ENCODE measurements at regions not wholly inside any gene's neighbourhood (a gene's known extent, or its start where the extent isn't known, plus 50 kb on each side); places are given as distances from the start of the nearest gene placed in this dataset.

DNA sequence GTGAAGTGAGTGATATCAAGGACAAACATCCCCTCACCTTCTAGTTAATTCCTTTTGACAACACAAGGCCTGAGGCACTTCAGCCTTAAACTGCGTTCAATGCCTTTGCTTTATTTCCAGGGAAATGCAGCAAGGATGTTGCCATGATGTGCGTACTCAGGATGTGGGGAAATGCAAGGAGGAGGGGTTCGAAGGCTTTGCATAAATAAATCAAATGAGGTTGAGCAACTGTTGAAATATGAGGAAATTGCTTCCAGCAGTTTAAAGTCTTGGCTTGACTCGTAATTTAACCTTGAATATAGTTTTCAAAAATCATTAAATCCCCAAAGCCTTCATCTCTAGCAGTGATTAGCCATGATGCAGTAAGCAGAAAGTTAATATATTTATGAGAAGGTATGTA lies 81.8 kb upstream of the CCL2 start:
- TF ChIP-seq, protein P1, sequence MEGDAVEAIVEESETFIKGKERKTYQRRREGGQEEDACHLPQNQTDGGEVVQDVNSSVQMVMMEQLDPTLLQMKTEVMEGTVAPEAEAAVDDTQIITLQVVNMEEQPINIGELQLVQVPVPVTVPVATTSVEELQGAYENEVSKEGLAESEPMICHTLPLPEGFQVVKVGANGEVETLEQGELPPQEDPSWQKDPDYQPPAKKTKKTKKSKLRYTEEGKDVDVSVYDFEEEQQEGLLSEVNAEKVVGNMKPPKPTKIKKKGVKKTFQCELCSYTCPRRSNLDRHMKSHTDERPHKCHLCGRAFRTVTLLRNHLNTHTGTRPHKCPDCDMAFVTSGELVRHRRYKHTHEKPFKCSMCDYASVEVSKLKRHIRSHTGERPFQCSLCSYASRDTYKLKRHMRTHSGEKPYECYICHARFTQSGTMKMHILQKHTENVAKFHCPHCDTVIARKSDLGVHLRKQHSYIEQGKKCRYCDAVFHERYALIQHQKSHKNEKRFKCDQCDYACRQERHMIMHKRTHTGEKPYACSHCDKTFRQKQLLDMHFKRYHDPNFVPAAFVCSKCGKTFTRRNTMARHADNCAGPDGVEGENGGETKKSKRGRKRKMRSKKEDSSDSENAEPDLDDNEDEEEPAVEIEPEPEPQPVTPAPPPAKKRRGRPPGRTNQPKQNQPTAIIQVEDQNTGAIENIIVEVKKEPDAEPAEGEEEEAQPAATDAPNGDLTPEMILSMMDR (conservative IDR thresholded peaks at IDR 0.05): no peak
- TF ChIP-seq ZFX (IDR thresholded peaks at IDR 0.05): no peak
